GM18505 (cell line): ENCODE measurements at regions not wholly inside any gene's neighbourhood (a gene's known extent, or its start where the extent isn't known, plus 50 kb on each side); places are given as distances from the start of the nearest gene placed in this dataset.

ENCODE experiments used
- ATAC-seq: cut with Tn5 transposase; IDR thresholded peaks from one replicate; pipeline ENCODE4 v1.9.1; 2021; ENCODE audit not compliant: unreplicated experiment
- POLR2A ChIP-seq: IDR thresholded peaks from 4 replicates; pipeline ENCODE4 v1.6.1; 2011; ENCODE audit warnings: borderline replicate concordance; ENCODE audit not compliant: insufficient read depth, insufficient read length; ENCODE audit errors: extremely low read depth

DNA sequence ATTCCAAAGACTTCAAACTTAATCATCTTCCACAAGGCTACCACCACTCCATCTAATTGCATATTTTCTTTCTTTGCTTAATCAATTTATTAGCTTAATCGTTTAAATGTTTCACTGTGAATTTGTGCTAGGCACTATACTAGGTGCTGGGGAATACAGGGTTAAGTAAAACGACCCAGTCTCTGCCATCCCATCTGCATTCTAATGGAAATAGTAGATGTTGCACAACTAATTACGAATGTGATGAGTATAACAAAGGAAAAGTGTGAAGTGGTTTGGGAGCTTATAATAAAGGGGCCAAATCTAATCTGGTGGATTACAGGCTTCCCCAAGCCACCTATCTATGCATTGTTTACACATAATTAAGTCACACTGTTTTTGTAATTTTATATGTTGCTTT is 147.1 kb downstream of the FAM181B start:
- ATAC-seq, result no peak
- no peak for TF ChIP-seq POLR2A

DNA sequence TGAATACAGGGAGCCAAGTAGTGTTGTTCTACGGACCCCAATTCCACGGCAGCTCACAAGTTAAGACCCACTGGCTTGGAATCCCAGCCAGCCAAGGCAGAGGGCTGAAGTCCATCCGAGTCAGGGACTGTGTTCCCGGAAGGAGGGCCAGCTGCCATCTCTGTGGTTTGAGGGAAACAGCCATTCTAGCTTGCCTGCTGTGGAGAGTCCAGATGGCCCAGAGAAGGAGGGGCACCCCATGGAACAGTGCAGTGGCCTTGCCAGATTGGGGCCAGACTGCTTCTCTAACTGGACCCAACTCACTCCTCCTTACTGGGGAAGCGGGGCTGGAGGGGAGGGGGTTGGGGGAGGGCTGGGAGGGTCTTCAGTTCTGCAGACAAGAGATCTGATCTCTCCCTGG is 156.4 kb downstream of the FAM181B start:
- TF ChIP-seq POLR2A, result no peak
- no peak for ATAC-seq

DNA sequence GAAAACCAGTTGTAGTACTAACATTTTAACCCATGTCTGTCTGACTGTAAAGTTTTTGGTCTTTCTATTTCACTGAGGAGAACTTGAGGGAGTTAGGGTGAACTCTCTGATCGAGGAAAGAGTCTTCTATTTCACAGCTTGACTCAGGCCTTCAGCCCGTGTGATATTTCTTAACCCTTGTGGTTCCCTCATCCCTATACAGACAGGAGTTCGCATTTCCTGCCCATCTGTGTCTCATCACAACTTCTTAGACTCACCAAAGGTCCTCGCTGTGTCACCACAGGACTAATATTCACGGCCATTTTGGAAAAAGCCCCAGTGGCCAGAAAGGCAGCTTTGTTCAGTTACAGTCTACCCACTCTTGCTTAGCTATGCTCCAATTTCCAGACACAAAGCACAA is 172.8 kb downstream of the FAM181B start:
- no peak for ATAC-seq
- TF ChIP-seq POLR2A, result no peak

DNA sequence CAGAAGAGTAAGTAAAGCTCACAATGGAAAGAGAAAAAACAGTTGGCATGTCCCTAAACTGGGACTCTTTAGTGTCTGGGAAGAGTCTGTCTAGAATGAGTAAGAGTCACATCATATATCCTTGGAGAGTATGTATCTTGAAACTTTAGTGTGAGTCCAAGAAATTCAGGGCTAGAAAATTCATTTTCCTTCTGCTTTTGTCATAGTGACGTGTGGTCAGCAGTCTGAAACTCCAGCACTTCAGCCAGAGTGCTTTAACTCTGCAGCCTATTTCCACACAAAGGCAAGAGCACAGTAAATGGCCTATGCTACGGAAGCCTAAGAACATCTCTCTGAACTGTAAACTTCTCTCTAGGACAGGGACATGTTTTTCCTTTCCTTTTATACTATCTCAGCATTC is 174.1 kb downstream of the FAM181B start:
- no peak for TF ChIP-seq POLR2A
- no peak for ATAC-seq

DNA sequence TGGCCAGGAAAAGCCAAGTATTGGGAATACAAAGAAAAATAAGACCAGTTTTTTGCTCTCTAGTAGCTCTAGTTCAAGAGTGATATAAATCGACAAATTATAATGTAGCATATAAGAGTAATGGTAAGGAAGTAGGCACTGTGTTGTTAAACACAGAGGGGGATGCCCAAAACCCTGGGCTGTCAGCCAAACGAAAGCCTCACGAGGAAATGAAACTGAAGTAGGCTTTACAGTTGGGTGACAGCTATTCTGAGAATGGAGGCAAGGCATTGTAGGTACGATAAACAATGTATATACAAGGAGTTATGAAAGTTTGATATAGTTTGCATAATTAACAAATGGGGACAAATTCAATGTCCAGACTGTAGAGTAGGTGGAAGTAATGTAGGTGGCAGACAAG is 176.4 kb downstream of the FAM181B start:
- peak; percentile 100 for ATAC-seq
- TF ChIP-seq POLR2A, result no peak

DNA sequence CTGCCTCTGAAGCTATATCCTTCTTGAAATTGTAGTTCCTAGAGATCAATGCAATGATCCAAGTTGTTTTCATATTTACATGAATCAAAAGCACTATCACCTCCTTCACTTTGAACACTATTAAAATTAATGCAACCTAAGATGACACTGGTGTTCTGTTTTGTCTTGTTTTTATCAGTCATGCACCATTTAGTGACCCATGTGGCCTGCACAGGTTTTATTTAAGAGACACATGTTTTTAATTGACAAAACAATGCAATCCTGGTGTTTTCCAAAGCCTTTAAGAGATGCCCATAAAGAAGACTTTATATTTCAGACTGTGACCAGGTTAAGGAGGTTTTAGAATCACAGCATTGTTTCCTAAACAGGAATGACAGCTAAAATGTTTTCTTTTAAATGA is 177.5 kb downstream of the FAM181B start:
- TF ChIP-seq POLR2A, result no peak
- ATAC-seq, result no peak

DNA sequence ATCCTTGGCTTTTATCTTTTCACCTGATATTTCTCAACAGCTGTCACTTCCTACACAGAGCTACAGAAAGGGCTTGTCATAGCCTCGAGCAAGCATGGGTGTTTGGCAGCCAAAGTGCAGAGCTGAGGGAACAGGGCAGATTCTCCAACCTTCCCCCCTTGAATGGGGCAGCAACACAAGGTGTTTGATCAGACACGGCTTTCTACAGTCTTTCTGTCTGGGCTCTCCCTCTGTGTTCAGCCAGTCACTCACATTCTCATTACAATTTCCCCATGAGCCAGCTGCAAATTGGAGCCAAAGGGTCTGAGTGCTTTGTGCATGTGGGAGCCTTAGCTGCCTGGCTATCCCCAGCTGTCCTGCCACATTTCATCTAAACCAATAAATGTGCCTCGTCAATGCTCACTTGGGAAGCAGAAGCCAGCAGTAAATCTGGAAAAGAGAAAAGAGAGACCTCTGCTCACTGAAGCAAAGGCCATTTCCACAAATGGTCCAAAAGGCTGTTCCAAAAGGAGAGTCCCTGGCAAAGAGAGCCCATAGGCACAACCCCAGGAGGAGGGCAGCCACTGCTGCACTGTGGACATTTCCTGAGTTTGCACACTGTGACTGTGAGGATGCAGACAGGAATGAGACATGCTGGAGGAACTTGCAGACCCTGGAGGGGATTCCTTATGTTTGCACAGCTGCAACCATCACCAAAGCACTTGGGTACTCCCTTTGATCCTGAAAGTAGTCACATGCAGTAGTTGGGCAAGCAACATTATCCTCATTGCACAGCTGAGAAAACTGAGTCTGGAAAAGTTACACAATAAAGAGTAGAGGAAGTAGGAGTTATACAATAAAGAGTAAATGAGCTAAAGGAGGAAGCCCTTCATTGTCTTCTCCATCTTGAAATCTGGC is 186.8 kb downstream of the FAM181B start:
- no peak for ATAC-seq
- no peak for TF ChIP-seq POLR2A

DNA sequence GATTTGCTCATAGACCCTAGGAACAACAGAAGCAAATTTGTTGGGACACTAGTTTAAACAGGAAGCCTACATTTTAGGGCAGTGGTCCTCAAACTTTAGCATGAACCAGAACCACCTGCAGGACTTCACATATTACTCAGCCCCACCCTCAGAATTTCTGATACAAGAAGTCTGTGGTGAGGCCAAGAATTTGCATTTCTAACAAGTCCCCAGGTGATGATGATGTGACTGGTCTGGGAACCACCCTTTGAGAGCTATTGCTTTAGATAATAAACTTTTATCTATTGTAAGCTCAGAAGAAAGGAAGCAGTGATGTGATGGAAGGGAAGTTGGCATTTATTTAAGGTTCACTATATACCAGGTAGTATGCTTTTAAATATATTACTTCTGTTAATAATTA is 194.0 kb downstream of the FAM181B start:
- no peak for TF ChIP-seq POLR2A
- ATAC-seq, result peak; percentile 64

DNA sequence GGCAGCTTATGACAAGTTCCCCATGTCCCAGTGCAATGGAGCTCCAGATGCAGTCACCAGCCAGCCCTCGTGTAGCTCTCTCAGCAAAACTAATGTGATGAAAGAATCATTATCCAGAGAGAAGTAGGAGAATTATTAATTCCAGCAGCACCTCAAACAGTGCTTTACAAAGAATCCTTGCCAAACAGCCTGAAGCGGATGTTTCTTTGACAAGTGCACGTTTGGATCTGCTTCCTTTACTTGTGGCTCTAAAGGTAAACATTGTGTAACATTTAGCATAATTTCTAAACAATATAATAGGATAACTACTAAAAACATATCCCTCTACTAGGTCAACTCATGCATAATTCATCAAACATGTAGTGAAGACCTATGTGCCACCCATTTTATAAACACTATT is 197.0 kb downstream of the FAM181B start:
- no peak for ATAC-seq
- no peak for TF ChIP-seq POLR2A

DNA sequence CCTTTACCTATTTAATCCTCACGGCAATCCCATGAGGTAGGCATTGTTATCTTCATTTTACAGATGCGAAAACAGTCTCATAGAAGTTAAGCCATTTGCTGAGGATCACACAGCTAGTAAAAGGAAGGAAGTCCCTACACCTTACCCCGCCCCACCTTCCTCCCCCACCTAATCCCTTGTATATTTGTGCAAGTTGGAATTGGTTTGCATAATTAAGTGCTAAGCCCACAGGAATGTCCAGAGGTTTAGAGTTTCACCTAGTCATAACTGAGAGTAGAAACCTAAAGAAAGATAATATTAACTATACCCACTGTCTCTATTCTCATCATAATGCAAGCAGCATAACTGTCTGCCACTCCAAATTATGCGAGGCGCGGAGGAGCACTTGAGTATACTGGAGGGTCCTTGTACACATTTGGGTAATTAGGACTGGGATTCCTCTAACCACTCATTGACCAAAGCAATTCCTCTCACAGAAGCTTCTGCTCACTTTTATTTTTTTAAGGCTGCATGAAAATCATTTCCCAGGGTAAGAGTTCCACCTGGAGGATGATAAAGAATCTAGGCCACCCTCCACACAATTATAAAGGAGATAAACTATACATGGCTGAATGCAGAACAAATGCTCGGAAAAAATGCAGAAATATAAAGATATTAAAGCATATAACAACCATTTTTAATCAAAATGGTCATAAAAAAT is 199.9 kb downstream of the FAM181B start:
- ATAC-seq, result no peak
- no peak for TF ChIP-seq POLR2A

DNA sequence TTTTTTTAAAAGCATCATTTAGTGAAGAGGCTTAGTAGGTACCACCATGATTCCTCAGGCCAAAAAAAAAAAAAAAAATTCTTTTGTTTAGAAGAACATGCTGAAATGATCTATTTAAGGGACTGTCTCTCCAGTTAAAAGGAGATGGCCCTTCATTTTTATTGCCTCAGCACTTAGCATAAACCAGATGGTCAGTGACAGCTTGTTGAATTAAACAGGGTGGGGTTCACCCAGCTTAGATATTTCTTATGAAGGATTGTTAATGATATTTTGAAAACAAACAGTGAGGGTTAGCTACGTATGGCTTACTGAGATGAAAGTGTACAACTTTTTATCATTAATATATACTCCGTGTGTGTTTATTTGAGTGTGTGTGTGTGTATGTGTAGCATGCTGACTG is 203.7 kb downstream of the FAM181B start:
- ATAC-seq, result no peak
- no peak for TF ChIP-seq POLR2A

DNA sequence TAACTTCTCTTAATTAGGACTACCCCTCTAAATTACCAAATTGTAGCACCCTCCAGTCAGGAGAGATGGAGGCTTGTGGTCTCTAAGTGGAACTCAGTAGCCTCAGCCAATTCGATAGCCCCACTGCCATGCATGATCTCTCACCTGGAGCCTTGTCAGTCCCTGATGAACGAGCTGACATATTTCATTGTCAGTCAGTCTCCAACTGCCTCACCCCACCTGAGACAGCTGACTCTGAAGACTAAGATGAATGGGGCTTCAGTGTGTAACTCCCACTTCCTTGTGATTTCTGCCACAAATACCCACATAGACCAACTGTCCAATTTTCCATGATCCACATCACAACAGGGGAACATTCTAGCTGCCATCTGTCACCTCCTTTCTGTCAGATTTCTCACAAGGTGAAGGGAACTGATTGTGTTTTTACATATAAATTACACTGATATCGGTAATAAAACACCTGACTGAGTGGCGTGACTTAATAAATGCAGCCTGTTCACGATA is 206.5 kb downstream of the FAM181B start:
- ATAC-seq, result no peak
- no peak for TF ChIP-seq POLR2A

DNA sequence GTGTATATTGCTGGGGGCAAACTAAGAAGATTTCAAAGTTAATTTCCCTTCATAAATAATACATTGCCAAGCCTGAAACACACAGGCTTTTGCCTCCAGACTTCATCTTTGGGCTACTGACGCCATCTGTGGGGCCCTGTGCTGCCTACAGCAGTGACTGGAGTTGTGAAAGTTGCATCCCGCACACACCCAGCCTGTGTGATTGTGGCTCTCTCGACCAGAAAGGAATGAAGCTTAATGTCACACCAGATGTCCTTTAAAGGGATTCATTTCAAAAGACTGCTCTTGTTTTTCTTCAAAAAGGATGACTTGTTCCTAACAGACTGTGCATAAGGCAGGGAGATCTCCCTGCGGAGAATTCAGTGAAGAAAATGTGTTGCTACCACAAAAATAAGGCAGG is 210.5 kb downstream of the FAM181B start:
- TF ChIP-seq POLR2A, result no peak
- ATAC-seq, result no peak

DNA sequence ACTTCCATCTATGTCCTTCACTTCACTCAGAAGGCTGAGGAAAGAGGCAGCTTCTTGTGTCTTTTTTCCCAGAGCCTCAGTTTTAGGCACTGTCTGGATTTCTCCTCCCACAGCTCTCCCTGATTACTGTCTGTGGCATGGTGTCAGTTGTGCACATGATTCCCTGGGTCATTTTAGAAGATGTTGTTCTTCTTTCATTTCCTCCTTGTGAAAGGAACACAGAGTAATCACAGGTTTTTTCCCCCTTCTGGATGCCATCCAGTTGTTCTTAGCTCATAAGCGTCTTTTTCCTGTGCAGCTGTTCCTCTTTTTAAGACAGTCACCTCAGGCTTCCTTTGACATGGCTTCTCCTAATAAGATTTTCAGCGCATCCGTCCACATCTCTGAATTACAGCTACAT is 212.2 kb downstream of the FAM181B start:
- ATAC-seq, result no peak
- TF ChIP-seq POLR2A, result no peak
